ENCODE measurements at regions not wholly inside any gene's neighbourhood (a gene's known extent, or its start where the extent isn't known, plus 50 kb on each side); places are given as distances from the start of the nearest gene placed in this dataset.

- Histone ChIP-seq H3K4me3 (ENCODE audit: low read depth in 1 of 3, low read length in 3 of 3) (no peak overlapping the region), H3K9ac (ENCODE audit: low read depth in 1 of 2, low read length in 2 of 2) (no peak overlapping the region), H3K27me3 (ENCODE audit: control insufficient read depth in 4 of 4, insufficient read depth in 4 of 4, low read length in 3 of 4) (no peaks in the 10 kb centered on the region), H3K9me3 (ENCODE audit: control insufficient read depth in 4 of 4, low read length in 3 of 4) (no peaks in the 10 kb centered on the region), H3K4me1 (ENCODE audit: control insufficient read depth in 4 of 4, insufficient read depth in 4 of 4, low read length in 3 of 4) (no peaks in the 10 kb centered on the region), H3K36me3 (ENCODE audit: control insufficient read depth in 4 of 4, insufficient read depth in 3 of 4, low read depth in 1 of 4, low read length in 3 of 4) (no peaks in the 10 kb centered on the region), H3K27ac (ENCODE audit: low read depth in 1 of 2, low read length in 2 of 2) (no peak overlapping the region)
- no peak for TF ChIP-seq YY1 (IDR thresholded peaks at IDR 0.05)
- TF ChIP-seq ZBTB33 (IDR thresholded peaks at IDR 0.05): no peak
- TF ChIP-seq EGR1 (IDR thresholded peaks at IDR 0.05; ENCODE audit: low read depth in 2 of 2): no peak
- TF ChIP-seq GABPA (IDR thresholded peaks at IDR 0.05 in 1 of 2, conservative IDR thresholded peaks at IDR 0.05 in 1 of 2): no peak
- TF ChIP-seq ATF3 (IDR thresholded peaks at IDR 0.05): no peak
- TF ChIP-seq RAD21 (IDR thresholded peaks at IDR 0.05): no peak
- TF ChIP-seq FOXA2 (IDR thresholded peaks at IDR 0.05): no peak
- TF ChIP-seq TAF1 (conservative IDR thresholded peaks at IDR 0.05): no peak
- no peak for TF ChIP-seq HNF4A (conservative IDR thresholded peaks at IDR 0.05)
- TF ChIP-seq CTCF (IDR thresholded peaks at IDR 0.05; ENCODE audit: low read depth, low read length, missing input control): no peak
- no peak for TF ChIP-seq REST (IDR thresholded peaks at IDR 0.05)
- TF ChIP-seq SP1 (IDR thresholded peaks at IDR 0.05): no peak
- no peak for TF ChIP-seq NR2F2 (IDR thresholded peaks at IDR 0.05)
- no peak for TF ChIP-seq JUND (IDR thresholded peaks at IDR 0.05)
- no peak for TF ChIP-seq HNF4G (IDR thresholded peaks at IDR 0.05)
- TF ChIP-seq FOXA1 (IDR thresholded peaks at IDR 0.05): no peak
- TF ChIP-seq RXRA (IDR thresholded peaks at IDR 0.05): no peak
- TF ChIP-seq MAX (IDR thresholded peaks at IDR 0.05): no peak
- WGBS: 57% methylated on average over 2 of the region's 2 CpGs
- DNase-seq (ENCODE audit: low spot score): no peak
Measured at GRCh38 chr4:138056541-138056940, 185.6 kb downstream of the SLC7A11 start.

Data from liver (tissue), 8 donors.